HG03064 (cell line): ENCODE measurements at regions not wholly inside any gene's neighbourhood (a gene's known extent, or its start where the extent isn't known, plus 50 kb on each side); places are given as distances from the start of the nearest gene placed in this dataset.
"Not testable (repeated sequence)": the region's sequence is repeated elsewhere in the genome, so short reads cannot be mapped to it uniquely, and the experiment has no call there.

Source experiments
- ATAC-seq: cut with Tn5 transposase; IDR thresholded peaks from one replicate; pipeline ENCODE4 v1.9.1; 2021; ENCODE audit warnings: low read depth; ENCODE audit not compliant: unreplicated experiment

DNA sequence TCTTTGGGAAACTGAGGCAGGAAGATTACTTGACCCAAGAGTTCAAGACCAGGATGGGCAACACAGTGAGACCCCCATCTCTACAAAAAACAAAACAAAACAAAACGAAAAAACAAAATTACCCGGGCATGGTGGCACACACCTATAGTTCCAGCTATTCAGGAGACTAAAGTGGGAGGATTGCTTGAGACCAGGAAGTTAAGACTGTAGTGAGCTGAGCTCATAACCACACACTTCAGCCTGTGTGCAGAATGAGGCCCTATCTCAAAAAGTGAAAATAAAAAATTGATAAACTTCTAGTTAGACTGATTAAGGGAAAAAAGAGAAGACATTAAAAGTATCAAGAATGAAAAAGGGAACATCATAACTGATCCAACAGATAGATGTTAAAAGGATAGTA, 154.0 kb downstream of the RHOU start:
- no peak for ATAC-seq

DNA sequence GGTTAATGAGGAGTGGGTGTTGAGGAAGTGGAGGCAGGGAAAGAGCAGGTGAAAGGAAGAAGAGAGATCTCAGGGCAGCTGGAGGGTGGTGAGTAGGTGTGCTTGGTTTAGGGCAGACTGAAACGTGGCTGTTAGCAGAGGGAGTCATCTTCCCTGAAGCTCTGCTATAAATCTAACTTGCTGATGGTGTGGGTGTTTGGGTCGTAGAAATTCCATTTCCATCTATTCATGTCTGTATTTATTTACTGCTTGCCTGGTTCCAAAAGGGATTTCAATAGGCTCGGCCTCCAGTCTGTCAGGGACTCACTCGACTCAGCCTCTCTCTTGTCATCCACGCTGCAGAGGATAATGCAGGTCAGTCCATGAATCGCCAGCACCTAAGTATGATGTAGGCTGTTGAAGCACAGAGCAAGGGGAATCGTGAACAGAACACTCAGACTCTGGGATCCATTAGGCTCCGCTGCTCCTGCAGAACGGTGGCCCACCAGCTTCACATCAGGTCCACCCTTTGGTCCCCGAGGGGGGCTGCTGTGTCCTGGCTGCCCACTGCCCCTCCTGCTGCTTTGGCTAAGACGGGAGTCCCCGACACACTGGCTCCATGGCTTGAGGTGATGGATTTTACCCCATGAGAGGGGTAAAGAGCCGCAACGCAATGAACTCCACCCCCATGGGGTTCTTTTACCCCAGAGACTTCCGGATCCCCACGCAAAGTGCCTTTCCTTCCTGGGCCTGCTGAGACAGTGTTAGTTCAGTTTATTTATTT, 156.2 kb downstream of the RHOU start:
- no peak for ATAC-seq

DNA sequence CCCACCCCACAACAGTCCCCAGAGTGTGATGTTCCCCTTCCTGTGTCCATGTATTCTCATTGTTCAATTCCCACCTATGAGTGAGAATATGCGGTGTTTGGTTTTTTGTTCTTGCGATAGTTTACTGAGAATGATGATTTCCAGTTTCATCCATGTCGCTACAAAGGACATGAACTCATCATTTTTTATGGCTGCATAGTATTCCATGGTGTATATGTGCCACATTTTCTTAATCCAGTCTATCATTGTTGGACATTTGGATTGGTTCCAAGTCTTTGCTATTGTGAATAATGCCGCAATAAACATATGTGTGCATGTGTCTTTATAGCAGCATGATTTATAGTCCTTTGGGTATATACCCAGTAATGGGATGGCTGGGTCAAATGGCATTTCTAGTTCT, 156.9 kb downstream of the RHOU start:
- ATAC-seq = not testable (repeated sequence)

DNA sequence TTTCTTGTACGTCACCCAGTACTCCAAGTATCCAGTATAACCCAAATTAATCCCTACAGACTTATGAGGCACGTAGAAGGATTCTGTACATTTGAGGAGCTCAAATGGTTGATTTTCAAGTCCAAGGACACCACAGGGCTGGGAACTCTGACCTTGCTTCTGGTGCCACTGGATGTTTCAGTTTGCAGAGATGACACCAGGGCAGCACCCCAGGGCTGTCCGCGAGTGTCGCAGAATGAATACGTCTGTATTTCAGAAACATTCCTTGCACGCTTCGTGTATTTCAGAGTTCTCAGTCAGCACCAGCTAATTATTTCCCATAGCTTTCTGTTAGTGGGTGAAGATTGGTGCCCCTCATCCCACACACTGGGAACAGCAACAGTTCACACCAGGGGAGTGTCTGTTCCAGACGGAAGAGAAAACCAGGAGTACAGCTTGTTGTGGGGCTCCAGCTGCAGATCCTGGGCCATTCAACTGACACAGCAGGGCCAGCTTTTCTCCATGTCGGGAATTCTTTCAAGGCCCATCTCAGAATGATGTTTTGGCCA, 159.2 kb downstream of the RHOU start:
- no peak for ATAC-seq

DNA sequence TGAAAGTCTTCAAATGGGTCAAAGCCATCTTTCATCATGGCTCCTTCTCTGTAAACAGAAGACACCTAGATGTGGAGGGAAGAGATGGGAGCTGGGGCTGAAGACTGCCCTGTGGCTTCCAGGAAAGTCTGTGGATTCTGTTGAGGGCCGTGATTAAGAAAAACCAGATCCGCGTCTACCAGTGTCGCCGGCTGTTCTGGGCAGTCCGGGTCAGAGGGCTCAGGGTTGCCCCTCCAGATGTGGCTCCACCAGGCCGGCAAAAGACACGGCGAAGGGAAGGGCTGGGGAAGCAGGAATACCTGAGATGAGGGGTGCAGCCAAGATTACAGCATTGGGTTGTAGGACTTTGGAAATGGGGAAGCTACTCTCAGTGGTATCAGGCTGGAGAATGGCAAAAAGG, 162.6 kb downstream of the RHOU start:
- ATAC-seq = no peak

GRCh38 chr1:228898582-228898992, 163.3 kb downstream of the RHOU start:
- no peak for ATAC-seq

DNA sequence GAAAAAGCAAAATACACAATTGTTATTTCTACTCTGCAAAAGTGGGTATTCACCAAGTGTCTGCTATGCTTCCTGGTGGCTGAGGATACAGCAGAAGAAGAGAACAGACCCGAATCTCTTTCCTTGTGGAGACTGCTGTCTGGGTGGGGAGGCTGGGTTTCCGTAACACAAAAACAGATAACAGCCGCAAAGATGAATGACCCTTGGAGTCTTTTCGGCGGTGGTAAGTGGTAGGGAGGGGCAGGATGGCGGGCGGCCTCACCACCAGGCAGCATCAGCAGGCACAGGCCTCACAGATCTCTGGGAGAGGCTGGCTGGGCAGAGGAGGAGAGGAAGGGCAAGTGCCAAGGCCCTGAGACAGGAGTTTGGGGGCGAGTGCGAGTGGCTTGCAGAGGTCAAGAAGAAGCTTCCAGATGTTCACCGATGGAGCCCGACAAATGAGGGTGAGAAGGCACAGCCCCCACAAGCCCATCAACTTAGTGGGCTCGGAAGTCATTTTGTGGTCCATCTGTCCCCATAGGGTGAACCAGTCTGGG, 164.2 kb downstream of the RHOU start:
- no peak for ATAC-seq

GRCh38 chr1:228900099-228900885, 165.0 kb downstream of the RHOU start:
- ATAC-seq = no peak

- no peak for ATAC-seq
These were observed 165.7 kb downstream of the RHOU start for GRCh38 chr1:228900886-228901392.

DNA sequence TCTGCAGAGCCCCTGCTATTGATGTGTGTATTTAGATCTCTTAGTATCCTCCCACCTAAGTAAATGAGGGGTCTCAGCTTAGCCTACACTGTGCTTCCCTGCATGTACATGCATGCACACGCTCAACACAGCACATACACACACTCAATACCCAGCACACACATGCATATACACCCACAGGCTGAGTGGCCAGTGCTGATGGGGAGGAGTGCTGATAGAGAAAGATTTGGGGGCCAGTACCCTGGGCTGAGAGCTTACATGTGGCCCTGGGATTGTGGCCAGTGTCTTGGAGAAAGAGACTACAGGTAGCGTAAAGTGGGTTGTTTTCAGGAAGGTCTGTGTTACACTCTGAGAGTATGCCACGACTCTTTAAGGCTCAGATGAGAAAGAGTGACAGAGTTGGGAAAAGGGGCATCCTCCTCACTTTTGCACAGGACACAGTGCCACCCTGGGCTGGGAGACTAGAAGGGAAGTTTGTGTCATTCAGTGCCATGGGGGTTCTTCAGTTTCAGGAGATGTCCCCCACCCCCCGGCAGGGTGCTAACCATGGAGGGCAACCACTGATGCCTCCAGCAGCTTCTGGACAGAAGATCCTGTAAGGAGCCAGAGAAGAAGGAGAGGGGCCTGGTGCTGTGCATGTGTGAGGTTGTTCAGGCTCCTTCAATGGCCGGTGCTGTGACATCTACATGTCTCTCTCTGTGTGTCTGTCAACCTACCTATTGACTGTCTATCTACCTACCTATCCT, 166.8 kb downstream of the RHOU start:
- no peak for ATAC-seq

GRCh38 chr1:228902781-228903433, 167.6 kb downstream of the RHOU start:
- ATAC-seq = no peak

DNA sequence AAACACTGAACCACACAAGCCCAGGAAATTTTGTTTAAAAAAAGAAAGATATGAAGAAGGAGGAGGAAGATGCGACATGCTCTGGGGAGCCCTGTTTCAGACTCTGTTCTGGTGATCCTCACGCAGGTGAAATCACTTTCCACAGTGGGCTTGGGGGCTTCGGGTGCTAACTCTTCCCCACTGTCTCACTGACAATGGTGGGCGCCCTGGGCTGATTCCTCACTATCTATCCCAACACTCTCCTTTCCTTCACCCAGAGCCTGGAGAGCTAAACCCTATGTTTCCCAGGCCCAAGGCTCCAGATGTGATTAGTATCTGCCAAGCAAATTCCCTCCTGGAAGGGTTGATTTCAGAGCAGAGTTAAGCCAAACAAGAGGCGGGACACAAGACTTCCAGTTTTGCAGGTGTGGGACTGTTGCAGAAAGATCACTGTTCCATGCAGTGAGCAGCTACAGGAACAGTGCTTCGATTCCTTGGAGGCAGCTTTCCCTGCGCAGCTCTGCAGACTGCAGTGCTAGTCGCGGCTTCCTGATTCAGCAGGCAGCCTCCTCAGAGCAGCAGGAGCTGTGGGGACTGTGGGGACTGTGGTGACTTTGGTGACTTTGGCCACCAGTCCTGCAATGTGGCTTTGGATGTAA, 168.3 kb downstream of the RHOU start:
- ATAC-seq = no peak

DNA sequence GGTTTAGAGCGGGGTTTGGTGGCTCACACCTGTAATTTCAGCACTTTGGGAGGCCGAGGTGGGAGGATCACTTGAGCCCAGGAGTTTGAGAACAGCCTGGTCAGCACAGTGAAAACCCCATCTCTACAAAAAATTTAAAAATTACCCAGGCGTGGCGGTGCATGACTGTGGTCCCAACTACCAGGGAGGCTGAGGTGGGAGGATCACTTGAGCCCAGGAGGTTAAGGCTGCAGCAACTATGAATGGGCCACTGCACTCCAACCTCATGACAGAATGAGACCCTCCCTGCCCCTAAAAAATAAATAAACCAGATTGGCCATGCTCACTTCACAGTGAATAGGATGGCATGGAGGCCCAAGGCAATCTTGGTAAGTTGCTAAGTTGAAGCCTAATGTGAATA, 168.9 kb downstream of the RHOU start:
- ATAC-seq = no peak

DNA sequence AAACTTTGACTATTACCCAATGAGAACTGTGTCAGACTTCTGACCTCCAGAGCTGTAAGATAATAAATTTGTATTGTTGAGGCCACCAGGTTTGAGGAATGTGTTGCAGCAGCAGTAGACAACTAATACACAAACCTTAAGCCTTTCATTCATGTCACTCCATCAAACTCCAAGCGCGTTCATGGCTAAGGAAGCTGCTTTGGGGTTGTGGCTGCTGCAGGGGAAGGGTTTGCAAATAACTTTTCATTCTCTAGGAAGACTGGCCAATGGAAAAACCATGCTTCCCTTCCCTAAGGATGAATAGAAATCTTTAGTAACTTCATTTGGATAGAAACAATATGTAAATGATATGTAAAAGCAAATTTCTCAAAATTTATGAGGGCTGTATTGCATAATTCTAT, 170.4 kb downstream of the RHOU start:
- no peak for ATAC-seq

- no peak for ATAC-seq
These were observed 171.1 kb downstream of the RHOU start for GRCh38 chr1:228906223-228906860.

GRCh38 chr1:228911225-228912210, 176.2 kb downstream of the RHOU start:
- ATAC-seq = no peak

- no peak for ATAC-seq
These were observed 178.5 kb downstream of the RHOU start for GRCh38 chr1:228913626-228914414.
